ENCODE measurements at regions not wholly inside any gene's neighbourhood (a gene's known extent, or its start where the extent isn't known, plus 50 kb on each side); places are given as distances from the start of the nearest gene placed in this dataset.

- peaks cover 29% of the 10 kb centered on the region for H3K4me1 Mint-ChIP-seq
- no peaks in the 10 kb centered on the region for H3K36me3 Mint-ChIP-seq
- TF ChIP-seq GABPB1 (CRISPR knock-in tag; IDR thresholded peaks at IDR 0.05), result no peak
- no peaks in the 10 kb centered on the region for H3K9me3 Mint-ChIP-seq
- H3K27ac Mint-ChIP-seq, result no peak overlapping the region
- no peaks in the 10 kb centered on the region for H3K27me3 Mint-ChIP-seq (ENCODE audit: low read depth)
- CTCF ChIA-PET, result interaction anchor here (1.6 to 2.7 kb wide), 2 partner anchors 19 to 108 kb away, joined by 6 to 9 read pairs; partner anchors contain the start of gene FAM20C
- DNase-seq (ENCODE audit: low spot score) (no peak), ATAC-seq (no peak)
- POLR2A ChIA-PET, result interaction anchor here (0.6 kb wide), 1 partner anchor 59 kb away, joined by 3 read pairs; no protein-coding TSS in a partner anchor
- no peak overlapping the region for H3K4me3 Mint-ChIP-seq
These were observed 108.9 kb upstream of the FAM20C start for GRCh38 chr7:83441-83840.

- DNase-seq (ENCODE audit: low spot score) (no peak), ATAC-seq (no peak)
- Mint-ChIP-seq H3K36me3 (no peaks in the 10 kb centered on the region), H3K27me3 (ENCODE audit: low read depth) (no peaks in the 10 kb centered on the region), H3K9me3 (no peaks in the 10 kb centered on the region), H3K4me3 (no peak overlapping the region), H3K27ac (no peak overlapping the region; the same call in 1 of the 2 replicates), H3K4me1 (peaks cover 34% of the 10 kb centered on the region)
- ChIA-PET CTCF (interaction anchor here (2.7 kb wide), 1 partner anchor 20 kb away, joined by 9 read pairs; no protein-coding TSS in a partner anchor), POLR2A (interaction anchor here (0.6 kb wide), 1 partner anchor 58 kb away, joined by 3 read pairs; no protein-coding TSS in a partner anchor)
- TF ChIP-seq IRF1 (CRISPR knock-in tag; IDR thresholded peaks at IDR 0.05) (no peak), ZNF263 (CRISPR knock-in tag; IDR thresholded peaks at IDR 0.05; ENCODE audit: low read depth) (no peak), MXD4 (CRISPR knock-in tag; IDR thresholded peaks at IDR 0.05; ENCODE audit: borderline replicate concordance) (no peak), RELA (CRISPR knock-in tag; IDR thresholded peaks at IDR 0.05; ENCODE audit: borderline replicate concordance) (no peak), FOXJ3 (CRISPR knock-in tag; IDR thresholded peaks at IDR 0.05; ENCODE audit: borderline replicate concordance) (no peak), FOXP1 (CRISPR knock-in tag; IDR thresholded peaks at IDR 0.05; ENCODE audit: borderline replicate concordance) (no peak)
These were observed 108.3 kb upstream of the FAM20C start for GRCh38 chr7:83861-84632.

GRCh38 chr7:84633-85020 is 107.7 kb upstream of the FAM20C start:
- H3K4me1 Mint-ChIP-seq, result peaks cover 36% of the 10 kb centered on the region
- no peak overlapping the region for H3K27ac Mint-ChIP-seq
- DNase-seq (ENCODE audit: low spot score), result no peak
- no peak for ATAC-seq
- no peak for TF ChIP-seq NR3C1 (CRISPR knock-in tag; conservative IDR thresholded peaks at IDR 0.05; ENCODE audit: low read depth)
- TF ChIP-seq KAT7 (CRISPR knock-in tag; IDR thresholded peaks at IDR 0.05; ENCODE audit: borderline replicate concordance), result no peak
- no peak for TF ChIP-seq PRRX2 (CRISPR knock-in tag; IDR thresholded peaks at IDR 0.05)
- no peak for TF ChIP-seq JUN (CRISPR knock-in tag; IDR thresholded peaks at IDR 0.05)
- TF ChIP-seq ELF4 (CRISPR knock-in tag; IDR thresholded peaks at IDR 0.05; ENCODE audit: low read depth), result no peak
- TF ChIP-seq PRDM15 (CRISPR knock-in tag; IDR thresholded peaks at IDR 0.05), result no peak
- no peak overlapping the region for H3K4me3 Mint-ChIP-seq
- no peaks in the 10 kb centered on the region for H3K27me3 Mint-ChIP-seq (ENCODE audit: low read depth)
- H3K36me3 Mint-ChIP-seq, result no peaks in the 10 kb centered on the region
- POLR2A ChIA-PET, result no interaction called here
- no peaks in the 10 kb centered on the region for H3K9me3 Mint-ChIP-seq
- CTCF ChIA-PET, result no interaction called here
